GM12874 (cell line): ENCODE measurements at regions not wholly inside any gene's neighbourhood (a gene's known extent, or its start where the extent isn't known, plus 50 kb on each side); places are given as distances from the start of the nearest gene placed in this dataset.

Source experiments
- CTCF ChIP-seq: IDR thresholded peaks from 2 replicates; pipeline ENCODE4 v1.5.1; 2011; ENCODE audit warnings: low read depth, mild to moderate bottlenecking, control low read depth, low read length, moderate library complexity; ENCODE audit not compliant: insufficient read depth

GRCh38 chr6:22907085-22907484 lies 337.7 kb downstream of the HDGFL1 start:
- no peak for TF ChIP-seq CTCF

- no peak for TF ChIP-seq CTCF
These were observed 341.0 kb downstream of the HDGFL1 start for GRCh38 chr6:22910370-22910769.

GRCh38 chr6:22913612-22914011 lies 344.2 kb downstream of the HDGFL1 start:
- no peak for TF ChIP-seq CTCF

GRCh38 chr6:22917344-22917743 lies 348.0 kb downstream of the HDGFL1 start:
- no peak for TF ChIP-seq CTCF

GRCh38 chr6:22921828-22922227 lies 352.5 kb downstream of the HDGFL1 start:
- no peak for TF ChIP-seq CTCF

- TF ChIP-seq CTCF: no peak
These were observed 356.0 kb downstream of the HDGFL1 start for GRCh38 chr6:22925304-22925835.

- TF ChIP-seq CTCF: no peak
These were observed 356.8 kb downstream of the HDGFL1 start for GRCh38 chr6:22925920-22926789.
